ENCODE measurements at regions not wholly inside any gene's neighbourhood (a gene's known extent, or its start where the extent isn't known, plus 50 kb on each side); places are given as distances from the start of the nearest gene placed in this dataset.

DNA sequence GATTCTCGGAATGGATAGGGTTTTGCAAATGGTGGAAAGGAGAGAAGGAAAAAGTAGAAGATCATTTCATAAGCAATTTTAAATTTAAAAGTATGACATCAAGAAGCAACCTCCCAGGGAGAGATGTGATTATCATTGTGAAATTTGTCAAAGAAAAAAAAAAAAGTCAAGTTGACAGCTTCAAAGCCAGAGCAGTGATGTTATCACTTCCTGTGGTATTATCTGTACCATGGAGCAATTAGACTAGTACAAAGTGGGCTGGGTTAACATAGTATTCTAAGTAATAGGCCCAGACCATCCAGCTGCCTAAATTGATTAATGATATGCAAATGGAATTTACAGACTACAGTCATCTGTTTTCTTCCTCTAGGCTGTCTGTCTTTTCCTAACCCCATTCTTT, 84.0 kb upstream of the NPY start:
- no peaks in the 10 kb centered on the region for H3K27me3 Mint-ChIP-seq (ENCODE audit: insufficient read depth)
- TF ChIP-seq CTCF (IDR thresholded peaks at IDR 0.05) = no peak
- H3K36me3 Mint-ChIP-seq (ENCODE audit: low read depth) = no peaks in the 10 kb centered on the region
- H3K4me3 Mint-ChIP-seq = no peak overlapping the region
- H3K27ac Mint-ChIP-seq = no peak overlapping the region
- DNase-seq = no peak
- H3K9me3 Mint-ChIP-seq = peaks cover 42% of the 10 kb centered on the region
- no peaks in the 10 kb centered on the region for H3K4me1 Mint-ChIP-seq (ENCODE audit: low read depth)

GRCh38 chr7:24200407-24200966, 83.5 kb upstream of the NPY start:
- Mint-ChIP-seq H3K4me3 (no peak overlapping the region), H3K27ac (no peak overlapping the region), H3K27me3 (ENCODE audit: insufficient read depth) (no peaks in the 10 kb centered on the region), H3K4me1 (ENCODE audit: low read depth) (no peaks in the 10 kb centered on the region), H3K9me3 (peaks cover 39% of the 10 kb centered on the region), H3K36me3 (ENCODE audit: low read depth) (no peaks in the 10 kb centered on the region)
- TF ChIP-seq CTCF (IDR thresholded peaks at IDR 0.05) = no peak
- no peak for DNase-seq

DNA sequence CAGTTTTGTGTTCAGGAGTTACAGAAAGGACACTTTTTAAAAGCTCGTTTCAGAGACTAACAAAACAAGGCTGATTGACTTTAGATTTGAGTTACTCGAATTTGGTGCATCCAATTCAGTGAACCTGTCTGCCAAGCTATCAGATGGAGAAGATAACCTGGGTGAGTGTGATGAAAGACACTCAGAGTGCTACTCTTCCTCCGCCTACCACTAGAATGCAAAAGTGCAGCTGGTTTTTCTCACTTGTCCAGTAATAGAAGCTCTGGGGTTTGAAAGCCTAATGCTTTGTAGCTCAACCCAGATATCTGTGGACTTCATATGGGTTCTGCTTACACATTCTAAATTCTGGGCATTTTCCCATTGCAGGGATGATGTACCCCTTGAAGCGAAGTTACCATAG, 82.8 kb upstream of the NPY start:
- Mint-ChIP-seq H3K4me3 (no peak overlapping the region), H3K4me1 (ENCODE audit: low read depth) (no peaks in the 10 kb centered on the region), H3K27ac (no peak overlapping the region), H3K9me3 (peaks cover 32% of the 10 kb centered on the region), H3K27me3 (ENCODE audit: insufficient read depth) (no peaks in the 10 kb centered on the region), H3K36me3 (ENCODE audit: low read depth) (no peaks in the 10 kb centered on the region)
- TF ChIP-seq CTCF (IDR thresholded peaks at IDR 0.05) = no peak
- no peak for DNase-seq

DNA sequence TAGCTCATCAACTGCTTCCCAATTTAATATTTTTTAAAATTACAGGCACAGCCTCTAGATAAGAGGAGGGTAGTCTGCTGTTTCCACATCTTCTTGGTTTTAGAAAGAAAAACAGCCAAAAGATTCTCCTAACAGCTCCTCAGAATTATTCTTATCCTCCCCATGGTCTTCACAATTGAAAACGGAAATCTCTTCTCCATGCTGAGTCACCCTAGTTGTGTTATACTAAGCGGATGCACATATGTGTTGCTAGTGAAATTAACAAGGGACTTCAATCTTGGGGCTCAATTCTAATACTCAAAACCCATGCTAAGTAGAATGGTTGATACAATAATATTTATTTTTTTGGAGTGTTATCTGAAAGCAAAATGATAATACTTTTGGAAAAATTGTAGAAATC, 71.9 kb upstream of the NPY start:
- Mint-ChIP-seq H3K9me3 (peaks cover 43% of the 10 kb centered on the region), H3K27me3 (ENCODE audit: insufficient read depth) (no peaks in the 10 kb centered on the region), H3K27ac (no peak overlapping the region), H3K4me3 (no peak overlapping the region), H3K4me1 (ENCODE audit: low read depth) (no peaks in the 10 kb centered on the region), H3K36me3 (ENCODE audit: low read depth) (no peaks in the 10 kb centered on the region)
- no peak for DNase-seq
- TF ChIP-seq CTCF (IDR thresholded peaks at IDR 0.05) = no peak

GRCh38 chr7:24213311-24213710, 70.7 kb upstream of the NPY start:
- TF ChIP-seq CTCF (IDR thresholded peaks at IDR 0.05) = no peak
- no peak overlapping the region for H3K27ac Mint-ChIP-seq
- H3K4me3 Mint-ChIP-seq = no peak overlapping the region
- no peaks in the 10 kb centered on the region for H3K36me3 Mint-ChIP-seq (ENCODE audit: low read depth)
- no peak for DNase-seq
- H3K4me1 Mint-ChIP-seq (ENCODE audit: low read depth) = no peaks in the 10 kb centered on the region
- H3K27me3 Mint-ChIP-seq (ENCODE audit: insufficient read depth) = no peaks in the 10 kb centered on the region
- H3K9me3 Mint-ChIP-seq = peaks cover 46% of the 10 kb centered on the region

DNA sequence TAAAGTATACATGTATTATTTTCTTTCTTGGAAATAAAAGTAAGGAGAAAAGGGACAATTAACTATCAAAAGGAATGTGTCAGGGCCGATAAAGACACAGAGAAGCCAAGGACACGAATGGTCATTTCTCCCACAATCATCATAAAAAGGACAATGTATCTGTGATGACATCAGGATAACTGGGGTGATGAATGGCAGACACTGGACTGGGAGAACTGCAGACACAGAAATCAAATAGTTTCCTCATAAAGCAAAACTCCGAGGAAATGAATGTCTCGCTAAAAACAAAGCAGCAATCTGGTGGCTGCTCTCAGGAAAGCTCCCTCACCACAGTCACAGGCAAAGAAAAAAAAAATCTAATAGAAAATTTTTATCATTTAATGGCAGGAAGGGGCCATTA, 69.3 kb upstream of the NPY start:
- no peak for DNase-seq
- no peak for TF ChIP-seq CTCF (IDR thresholded peaks at IDR 0.05)
- Mint-ChIP-seq H3K27me3 (ENCODE audit: insufficient read depth) (no peaks in the 10 kb centered on the region; the same call in 1 of the 2 replicates), H3K4me3 (no peak overlapping the region), H3K27ac (no peak overlapping the region), H3K36me3 (ENCODE audit: low read depth) (no peaks in the 10 kb centered on the region), H3K4me1 (ENCODE audit: low read depth) (no peaks in the 10 kb centered on the region), H3K9me3 (peaks cover 43% of the 10 kb centered on the region)
